ENCODE measurements at regions not wholly inside any gene's neighbourhood (a gene's known extent, or its start where the extent isn't known, plus 50 kb on each side); places are given as distances from the start of the nearest gene placed in this dataset.

DNA sequence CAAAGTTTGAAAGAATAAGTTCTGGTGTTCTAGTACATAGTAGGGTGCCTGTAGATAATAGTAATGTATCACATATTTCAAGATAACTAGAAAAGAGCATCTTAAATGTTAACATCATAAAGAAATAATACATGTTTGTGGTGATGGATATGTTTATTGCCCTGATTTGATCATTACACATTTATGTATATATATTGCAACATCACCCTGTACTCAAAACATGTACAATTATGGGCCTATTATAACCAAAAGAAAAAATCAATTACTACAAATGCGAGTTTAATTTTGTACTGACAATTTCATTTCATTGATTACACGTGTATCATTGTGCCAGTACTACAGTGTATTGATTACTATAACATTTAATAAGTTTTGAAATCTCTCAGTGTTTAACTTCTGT lies 609.2 kb upstream of the BRINP3 start:
- ChIA-PET CTCF (ENCODE audit: low intra/inter-chr PET ratio, low total read pairs) (no interaction called here), POLR2A (no interaction called here)
- 0% methylated on average over 2 of the region's 2 CpGs for WGBS (ENCODE audit: low lambda C conversion rate)
- no peak overlapping the region for H3K4me2 ChIP-seq (ENCODE audit: low read depth, low read length)
- no peak overlapping the region for H3K27ac ChIP-seq (ENCODE audit: extremely low read length, insufficient read depth, low read length)
- intact Hi-C loops (cut with micrococcal nuclease; ENCODE audit: unreplicated experiment), result no loop called here
- H3K4me1 ChIP-seq (ENCODE audit: insufficient read depth, low read length), result no peaks in the 10 kb centered on the region
- ATAC-seq (no peak), FAIRE-seq (no peak), DNase-seq (ENCODE audit: low spot score) (no peak)
- no peaks in the 10 kb centered on the region for H3K9me3 ChIP-seq (ENCODE audit: low read length)
- no peaks in the 10 kb centered on the region for H3K79me2 ChIP-seq (ENCODE audit: insufficient read depth, low read length)
- no peaks in the 10 kb centered on the region for H3K36me3 ChIP-seq (replicated peaks in 1 of 2; ENCODE audit: control insufficient read depth in 1 of 2, insufficient read depth in 2 of 2, low read length in 2 of 2)
- H2AFZ ChIP-seq (ENCODE audit: low read length), result no peak overlapping the region
- peak; percentile 39; the same call in 1 of the 2 replicates for TF ChIP-seq CEBPB (IDR thresholded peaks at IDR 0.05; ENCODE audit: borderline replicate concordance, low read depth, low read length)
- no peak for TF ChIP-seq SP5 (CRISPR knock-in tag; IDR thresholded peaks at IDR 0.05; ENCODE audit: borderline replicate concordance, low read depth)
- TF ChIP-seq, protein P1, sequence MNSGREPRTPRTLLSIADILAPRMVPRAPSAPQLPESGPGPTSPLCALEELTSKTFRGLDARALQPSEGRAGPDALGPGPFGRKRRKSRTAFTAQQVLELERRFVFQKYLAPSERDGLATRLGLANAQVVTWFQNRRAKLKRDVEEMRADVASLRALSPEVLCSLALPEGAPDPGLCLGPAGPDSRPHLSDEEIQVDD (CRISPR knock-in tag; IDR thresholded peaks at IDR 0.05; ENCODE audit: borderline replicate concordance), result no peak
- TF ChIP-seq PAX8 (CRISPR knock-in tag; IDR thresholded peaks at IDR 0.05; ENCODE audit: borderline replicate concordance), result no peak
- H3K4me3 ChIP-seq (replicated peaks in 1 of 3; ENCODE audit: insufficient read depth in 1 of 3, low read depth in 2 of 3, low read length in 3 of 3), result no peak overlapping the region
- H3K27me3 ChIP-seq (ENCODE audit: control insufficient read depth in 1 of 2, insufficient read depth in 2 of 2, low read length in 2 of 2), result no peaks in the 10 kb centered on the region
- no TSS peak for BruUV-seq (replicated peaks)
- in situ Hi-C loops (cut with HindIII; ENCODE audit: extremely low pct_ligation_motif_present, low pct_unique_long_range_greater_than_20kb), result no loop called here
- no peak overlapping the region for H3K9ac ChIP-seq (ENCODE audit: insufficient read depth, low read depth, low read length)
- no peaks in the 10 kb centered on the region for H4K20me1 ChIP-seq (ENCODE audit: insufficient read depth, low read length)

DNA sequence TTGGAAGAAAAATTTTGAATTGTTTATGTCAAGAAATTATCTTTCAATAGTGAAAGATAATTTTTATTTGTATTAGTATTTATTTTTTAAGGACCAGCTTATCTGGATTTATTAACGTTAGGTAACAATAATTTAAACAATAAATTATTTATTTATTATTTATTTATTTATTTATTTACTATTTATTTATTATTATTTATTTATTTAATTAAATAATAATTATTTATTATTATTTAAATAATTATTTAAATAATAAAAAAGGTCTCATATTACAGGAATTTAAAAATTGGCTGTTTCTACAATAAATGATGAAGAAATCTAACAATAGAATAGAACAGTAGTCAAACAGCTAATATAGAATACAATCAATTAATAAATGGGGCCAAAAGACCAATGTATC lies 618.7 kb upstream of the BRINP3 start:
- BruUV-seq (replicated peaks), result no TSS peak
- Histone ChIP-seq H3K4me2 (ENCODE audit: low read depth, low read length) (no peak overlapping the region), H2AFZ (ENCODE audit: low read length) (no peak overlapping the region), H3K79me2 (ENCODE audit: insufficient read depth, low read length) (no peaks in the 10 kb centered on the region), H3K9ac (ENCODE audit: insufficient read depth, low read depth, low read length) (no peak overlapping the region), H3K27ac (ENCODE audit: extremely low read length, insufficient read depth, low read length) (no peak overlapping the region), H3K4me1 (ENCODE audit: insufficient read depth, low read length) (no peaks in the 10 kb centered on the region), H3K9me3 (ENCODE audit: low read length) (no peaks in the 10 kb centered on the region), H3K27me3 (ENCODE audit: control insufficient read depth in 1 of 2, insufficient read depth in 2 of 2, low read length in 2 of 2) (no peaks in the 10 kb centered on the region), H3K36me3 (replicated peaks in 1 of 2; ENCODE audit: control insufficient read depth in 1 of 2, insufficient read depth in 2 of 2, low read length in 2 of 2) (no peaks in the 10 kb centered on the region), H3K4me3 (replicated peaks in 1 of 3; ENCODE audit: insufficient read depth in 1 of 3, low read depth in 2 of 3, low read length in 3 of 3) (no peak overlapping the region), H4K20me1 (ENCODE audit: insufficient read depth, low read length) (no peaks in the 10 kb centered on the region)
- TF ChIP-seq, protein P2, sequence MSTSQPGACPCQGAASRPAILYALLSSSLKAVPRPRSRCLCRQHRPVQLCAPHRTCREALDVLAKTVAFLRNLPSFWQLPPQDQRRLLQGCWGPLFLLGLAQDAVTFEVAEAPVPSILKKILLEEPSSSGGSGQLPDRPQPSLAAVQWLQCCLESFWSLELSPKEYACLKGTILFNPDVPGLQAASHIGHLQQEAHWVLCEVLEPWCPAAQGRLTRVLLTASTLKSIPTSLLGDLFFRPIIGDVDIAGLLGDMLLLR (CRISPR knock-in tag; IDR thresholded peaks at IDR 0.05), result no peak
- no peak for TF ChIP-seq KAT2B (IDR thresholded peaks at IDR 0.05; ENCODE audit: borderline replicate concordance, low read depth, low read length)
- TF ChIP-seq JDP2 (CRISPR knock-in tag; IDR thresholded peaks at IDR 0.05; ENCODE audit: borderline replicate concordance), result no peak
- TF ChIP-seq ZNF207 (IDR thresholded peaks at IDR 0.05; ENCODE audit: borderline replicate concordance), result no peak
- TF ChIP-seq PITX1 (CRISPR knock-in tag; IDR thresholded peaks at IDR 0.05), result no peak
- TF ChIP-seq SCMH1 (CRISPR knock-in tag; IDR thresholded peaks at IDR 0.05; ENCODE audit: borderline replicate concordance), result no peak
- TF ChIP-seq SALL1 (CRISPR knock-in tag; IDR thresholded peaks at IDR 0.05), result no peak
- no peak for TF ChIP-seq CHCHD3 (CRISPR knock-in tag; IDR thresholded peaks at IDR 0.05)
- no peak for TF ChIP-seq ATRX (CRISPR knock-in tag; IDR thresholded peaks at IDR 0.05; ENCODE audit: borderline replicate concordance)
- TF ChIP-seq ZFP90 (CRISPR knock-in tag; IDR thresholded peaks at IDR 0.05; ENCODE audit: borderline replicate concordance), result no peak
- TF ChIP-seq U2AF1 (optimal IDR thresholded peaks at IDR 0.05; ENCODE audit: low read depth, low read length), result no peak
- TF ChIP-seq U2AF2 (IDR thresholded peaks at IDR 0.05; ENCODE audit: low read depth, low read length), result no peak
- TF ChIP-seq ISX (CRISPR knock-in tag; conservative IDR thresholded peaks at IDR 0.05), result no peak
- no peak for TF ChIP-seq ZNF367 (CRISPR knock-in tag; IDR thresholded peaks at IDR 0.05; ENCODE audit: borderline replicate concordance)
- no peak for TF ChIP-seq MIER3 (CRISPR knock-in tag; IDR thresholded peaks at IDR 0.05; ENCODE audit: borderline replicate concordance)
- no peak for TF ChIP-seq ZNF652 (CRISPR knock-in tag; IDR thresholded peaks at IDR 0.05; ENCODE audit: borderline replicate concordance, low read depth)
- no peak for TF ChIP-seq KLF6 (CRISPR knock-in tag; IDR thresholded peaks at IDR 0.05)
- POLR2A ChIA-PET, result no interaction called here
- ATAC-seq (no peak), DNase-seq (ENCODE audit: low spot score) (no peak), FAIRE-seq (no peak)
- in situ Hi-C loops (cut with HindIII; ENCODE audit: extremely low pct_ligation_motif_present, low pct_unique_long_range_greater_than_20kb), result no loop called here
- WGBS (ENCODE audit: low lambda C conversion rate), result 4% methylated on average over 1 of the region's 1 CpG
- intact Hi-C loops (cut with micrococcal nuclease; ENCODE audit: unreplicated experiment), result no loop called here
- CTCF ChIA-PET (ENCODE audit: low intra/inter-chr PET ratio, low total read pairs), result no interaction called here

Measured in HepG2 (cell line).